ENCODE measurements at regions not wholly inside any gene's neighbourhood (a gene's known extent, or its start where the extent isn't known, plus 50 kb on each side); places are given as distances from the start of the nearest gene placed in this dataset.

GRCh38 chr3:190173426-190173825, 52.7 kb upstream of the P3H2 start:
- FAIRE-seq (no peak), ATAC-seq (no peak), DNase-seq (ENCODE audit: low read depth, low spot score) (no peak)
- BruUV-seq (replicated peaks), result no TSS peak
- TF ChIP-seq MTA2 (IDR thresholded peaks at IDR 0.05; ENCODE audit: low read depth), result no peak
- no peak for TF ChIP-seq SIX5 (IDR thresholded peaks at IDR 0.05; ENCODE audit: low read depth, low read length, severe bottlenecking)
- TF ChIP-seq MAX (IDR thresholded peaks at IDR 0.05; ENCODE audit: low read depth, low read length), result no peak
- TF ChIP-seq, protein P1, sequence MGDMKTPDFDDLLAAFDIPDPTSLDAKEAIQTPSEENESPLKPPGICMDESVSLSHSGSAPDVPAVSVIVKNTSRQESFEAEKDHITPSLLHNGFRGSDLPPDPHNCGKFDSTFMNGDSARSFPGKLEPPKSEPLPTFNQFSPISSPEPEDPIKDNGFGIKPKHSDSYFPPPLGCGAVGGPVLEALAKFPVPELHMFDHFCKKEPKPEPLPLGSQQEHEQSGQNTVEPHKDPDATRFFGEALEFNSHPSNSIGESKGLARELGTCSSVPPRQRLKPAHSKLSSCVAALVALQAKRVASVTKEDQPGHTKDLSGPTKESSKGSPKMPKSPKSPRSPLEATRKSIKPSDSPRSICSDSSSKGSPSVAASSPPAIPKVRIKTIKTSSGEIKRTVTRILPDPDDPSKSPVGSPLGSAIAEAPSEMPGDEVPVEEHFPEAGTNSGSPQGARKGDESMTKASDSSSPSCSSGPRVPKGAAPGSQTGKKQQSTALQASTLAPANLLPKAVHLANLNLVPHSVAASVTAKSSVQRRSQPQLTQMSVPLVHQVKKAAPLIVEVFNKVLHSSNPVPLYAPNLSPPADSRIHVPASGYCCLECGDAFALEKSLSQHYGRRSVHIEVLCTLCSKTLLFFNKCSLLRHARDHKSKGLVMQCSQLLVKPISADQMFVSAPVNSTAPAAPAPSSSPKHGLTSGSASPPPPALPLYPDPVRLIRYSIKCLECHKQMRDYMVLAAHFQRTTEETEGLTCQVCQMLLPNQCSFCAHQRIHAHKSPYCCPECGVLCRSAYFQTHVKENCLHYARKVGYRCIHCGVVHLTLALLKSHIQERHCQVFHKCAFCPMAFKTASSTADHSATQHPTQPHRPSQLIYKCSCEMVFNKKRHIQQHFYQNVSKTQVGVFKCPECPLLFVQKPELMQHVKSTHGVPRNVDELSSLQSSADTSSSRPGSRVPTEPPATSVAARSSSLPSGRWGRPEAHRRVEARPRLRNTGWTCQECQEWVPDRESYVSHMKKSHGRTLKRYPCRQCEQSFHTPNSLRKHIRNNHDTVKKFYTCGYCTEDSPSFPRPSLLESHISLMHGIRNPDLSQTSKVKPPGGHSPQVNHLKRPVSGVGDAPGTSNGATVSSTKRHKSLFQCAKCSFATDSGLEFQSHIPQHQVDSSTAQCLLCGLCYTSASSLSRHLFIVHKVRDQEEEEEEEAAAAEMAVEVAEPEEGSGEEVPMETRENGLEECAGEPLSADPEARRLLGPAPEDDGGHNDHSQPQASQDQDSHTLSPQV (IDR thresholded peaks at IDR 0.05), result no peak
- H3K4me2 ChIP-seq (ENCODE audit: control insufficient read depth, insufficient read depth), result no peak overlapping the region
- no peaks in the 10 kb centered on the region for H3K36me3 ChIP-seq (ENCODE audit: control insufficient read depth in 2 of 2, insufficient read depth in 2 of 2, low read length in 1 of 2)
- ChIA-PET POLR2A (interaction anchor here (1.1 kb wide), 1 partner anchor 68 kb away, joined by 3 read pairs; no protein-coding TSS in a partner anchor), SMC1A (ENCODE audit: uncharacterized antibody, unreplicated experiment) (interaction anchor here (0.8 kb wide), 1 partner anchor 72 kb away, joined by 4 read pairs; no protein-coding TSS in a partner anchor), RAD21 (ENCODE audit: unreplicated experiment) (no interaction called here), CTCF (no interaction called here)
- no peaks in the 10 kb centered on the region for H3K27me3 ChIP-seq (replicated peaks in 1 of 2; ENCODE audit: control insufficient read depth in 2 of 2, insufficient read depth in 2 of 2, low read length in 1 of 2)
- H4K20me1 ChIP-seq (ENCODE audit: control insufficient read depth, insufficient read depth), result no peaks in the 10 kb centered on the region
- no peak overlapping the region for H2AFZ ChIP-seq (ENCODE audit: control insufficient read depth, low read depth, low read length)
- WGBS (ENCODE audit: insufficient coverage, insufficient replicate concordance, low lambda C conversion rate, missing lambda C conversion rate), result 70% methylated on average over 1 of the region's 1 CpG
- no peaks in the 10 kb centered on the region for H3K9me3 ChIP-seq (replicated peaks; ENCODE audit: control insufficient read depth, insufficient read depth, low read length)
- no peaks in the 10 kb centered on the region for H3K79me2 ChIP-seq (ENCODE audit: control insufficient read depth, insufficient read depth, low read length)
- in situ Hi-C loops (cut with MboI), result no loop called here
- H3K4me1 ChIP-seq (ENCODE audit: control insufficient read depth, insufficient read depth, low read length), result peaks cover 4% of the 10 kb centered on the region; the same call in 1 of the 2 replicates
- H3K4me3 ChIP-seq, result no peak overlapping the region
- H3K9ac ChIP-seq (ENCODE audit: control insufficient read depth, insufficient read depth, low read length), result no peak overlapping the region
- H3K27ac ChIP-seq (ENCODE audit: control insufficient read depth, insufficient read depth), result no peak overlapping the region
- intact Hi-C loops (cut with micrococcal nuclease; ENCODE audit: unreplicated experiment), result no loop called here

Measured in GM12878 (cell line).